HG03066 (cell line): ENCODE measurements at regions not wholly inside any gene's neighbourhood (a gene's known extent, or its start where the extent isn't known, plus 50 kb on each side); places are given as distances from the start of the nearest gene placed in this dataset.

Experiments used
- ATAC-seq: cut with Tn5 transposase; IDR thresholded peaks from one replicate; pipeline ENCODE4 v1.9.1; 2021; ENCODE audit warnings: low read depth; ENCODE audit not compliant: unreplicated experiment

DNA sequence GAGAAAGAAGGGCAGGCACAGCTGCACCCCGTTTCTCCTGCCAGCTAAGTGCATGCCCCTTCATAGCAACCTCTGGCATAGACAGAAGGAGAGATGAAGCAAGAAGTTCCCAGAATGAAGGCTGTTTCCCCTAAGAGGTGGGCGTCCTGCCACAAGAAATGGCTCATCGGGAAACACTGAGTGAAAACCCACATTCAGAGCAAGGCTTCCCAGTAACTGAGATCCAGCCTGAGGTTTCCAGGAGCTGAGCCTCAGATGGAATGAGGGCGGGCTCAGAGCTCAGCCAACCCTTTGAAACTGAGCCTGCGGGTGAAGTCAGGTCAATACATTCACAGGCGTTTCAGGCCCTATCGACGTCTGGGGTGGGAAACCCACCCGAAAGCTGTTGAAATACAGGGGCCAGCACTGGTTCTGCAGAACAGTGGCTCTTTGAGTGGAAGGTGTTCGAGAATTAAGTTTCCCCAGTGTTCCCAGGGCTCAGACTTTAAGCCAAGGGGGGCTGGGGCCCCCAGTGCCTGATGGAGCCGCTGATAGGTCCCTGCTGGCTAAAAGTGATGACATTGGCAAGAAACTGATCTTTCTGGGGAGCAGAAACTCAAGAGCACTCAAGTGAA, 510.2 kb downstream of the RPS24 start:
- no peak for ATAC-seq

DNA sequence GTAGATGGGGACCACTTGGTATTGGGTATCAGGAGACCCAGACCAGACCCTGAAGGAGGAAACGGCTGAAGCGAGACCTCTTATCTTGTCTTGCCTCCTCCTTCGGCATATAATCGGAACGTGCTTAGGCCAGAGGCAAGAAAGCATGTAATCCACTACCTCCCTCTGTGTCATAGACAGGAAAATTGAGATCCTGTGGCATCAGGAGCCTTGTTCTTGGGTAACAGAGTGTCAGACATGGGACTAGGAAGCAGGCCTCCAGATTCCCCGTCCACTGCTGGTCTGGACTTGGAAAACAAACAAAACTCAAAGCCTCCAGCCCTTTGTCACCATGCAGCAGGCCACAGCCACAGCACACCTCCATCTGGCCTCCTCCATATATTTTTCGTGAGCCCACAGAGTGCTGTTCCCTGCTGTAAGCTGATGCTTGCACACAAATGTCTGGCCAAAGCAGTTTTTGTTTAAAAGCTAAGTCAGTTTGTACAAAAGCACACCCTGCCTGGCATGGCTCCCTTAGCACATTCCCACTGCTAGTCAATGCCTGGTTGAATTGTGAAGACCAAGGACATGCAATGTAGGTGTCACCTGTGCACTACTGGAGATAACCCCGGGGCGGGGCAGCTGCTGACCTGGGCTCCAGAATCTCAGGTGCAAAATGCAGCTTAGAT, 510.9 kb downstream of the RPS24 start:
- ATAC-seq, result no peak

DNA sequence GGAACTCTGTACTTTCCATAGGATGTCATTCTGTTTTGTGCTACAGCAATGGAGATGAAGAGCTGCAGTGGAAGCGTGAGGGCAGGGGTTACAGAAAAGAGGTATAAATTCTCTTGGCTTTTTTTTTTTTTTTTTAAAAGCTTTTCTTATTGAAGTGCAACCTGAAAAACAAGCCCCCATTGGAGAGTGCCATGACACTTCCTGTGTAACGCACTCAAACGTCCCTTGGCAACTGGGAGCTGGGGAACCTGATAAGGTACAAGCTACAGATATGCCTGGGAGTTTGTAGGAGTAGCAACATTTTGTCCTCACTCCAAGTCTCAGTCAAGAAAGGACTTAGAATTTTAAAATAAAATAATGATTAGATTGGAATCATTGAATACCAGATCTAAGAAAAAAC, 512.1 kb downstream of the RPS24 start:
- ATAC-seq, result no peak

DNA sequence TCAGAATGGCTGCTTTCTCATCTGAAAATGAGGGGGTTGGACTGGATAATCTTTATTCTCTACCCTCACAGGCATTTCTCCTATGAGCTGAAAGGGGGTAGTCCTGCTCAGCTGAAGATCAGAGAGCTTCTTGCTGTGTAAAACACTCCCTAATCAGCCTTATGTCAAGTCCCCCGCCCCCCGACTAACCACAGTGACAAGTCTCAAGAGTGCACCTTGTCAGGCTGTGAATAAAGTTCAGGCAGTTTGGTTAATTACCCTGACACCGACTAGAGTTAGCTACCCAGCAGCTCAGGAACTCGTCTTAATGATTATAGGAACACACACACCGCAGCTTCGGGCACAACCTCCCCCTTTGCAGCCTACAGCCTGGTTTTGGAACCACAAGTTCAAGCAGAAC, 513.7 kb downstream of the RPS24 start:
- no peak for ATAC-seq

DNA sequence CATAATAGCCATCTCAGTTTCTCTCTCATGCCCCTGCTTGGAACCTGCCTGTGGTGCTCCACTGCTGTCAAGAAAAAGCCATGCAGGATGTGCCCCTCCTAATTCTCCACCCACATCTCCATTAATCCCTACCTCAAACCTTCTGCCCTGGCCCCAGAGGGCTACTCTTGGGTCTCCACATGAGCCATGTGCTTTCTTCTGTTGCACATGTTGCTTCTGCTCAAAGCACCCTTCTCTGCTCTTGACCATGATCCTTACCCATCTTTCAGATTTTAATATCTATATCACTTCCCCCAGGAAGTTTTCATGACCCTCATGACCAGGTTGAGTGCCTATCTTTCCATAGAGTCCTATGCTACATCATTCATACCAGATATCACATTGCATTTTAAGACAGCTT, 514.2 kb downstream of the RPS24 start:
- no peak for ATAC-seq

DNA sequence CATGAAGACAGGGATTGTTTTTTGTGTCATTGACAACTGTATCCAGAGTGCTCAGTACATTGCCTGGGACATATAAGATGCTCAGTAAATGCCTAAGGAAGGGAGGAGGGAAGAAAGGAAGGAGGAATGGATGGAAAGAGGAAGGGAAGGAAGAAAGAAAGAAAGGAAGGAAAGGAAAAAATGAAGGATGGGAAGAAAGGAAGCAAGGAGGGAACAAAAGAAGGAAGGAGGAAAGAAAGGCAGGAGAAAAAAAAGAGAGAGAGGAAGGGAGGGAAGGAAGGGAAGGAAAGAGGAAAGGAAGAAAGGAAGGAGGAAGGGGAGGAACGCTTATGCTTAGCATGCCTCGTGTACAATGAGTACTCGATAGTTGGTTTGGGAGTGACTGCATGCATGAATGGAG, 514.7 kb downstream of the RPS24 start:
- no peak for ATAC-seq

DNA sequence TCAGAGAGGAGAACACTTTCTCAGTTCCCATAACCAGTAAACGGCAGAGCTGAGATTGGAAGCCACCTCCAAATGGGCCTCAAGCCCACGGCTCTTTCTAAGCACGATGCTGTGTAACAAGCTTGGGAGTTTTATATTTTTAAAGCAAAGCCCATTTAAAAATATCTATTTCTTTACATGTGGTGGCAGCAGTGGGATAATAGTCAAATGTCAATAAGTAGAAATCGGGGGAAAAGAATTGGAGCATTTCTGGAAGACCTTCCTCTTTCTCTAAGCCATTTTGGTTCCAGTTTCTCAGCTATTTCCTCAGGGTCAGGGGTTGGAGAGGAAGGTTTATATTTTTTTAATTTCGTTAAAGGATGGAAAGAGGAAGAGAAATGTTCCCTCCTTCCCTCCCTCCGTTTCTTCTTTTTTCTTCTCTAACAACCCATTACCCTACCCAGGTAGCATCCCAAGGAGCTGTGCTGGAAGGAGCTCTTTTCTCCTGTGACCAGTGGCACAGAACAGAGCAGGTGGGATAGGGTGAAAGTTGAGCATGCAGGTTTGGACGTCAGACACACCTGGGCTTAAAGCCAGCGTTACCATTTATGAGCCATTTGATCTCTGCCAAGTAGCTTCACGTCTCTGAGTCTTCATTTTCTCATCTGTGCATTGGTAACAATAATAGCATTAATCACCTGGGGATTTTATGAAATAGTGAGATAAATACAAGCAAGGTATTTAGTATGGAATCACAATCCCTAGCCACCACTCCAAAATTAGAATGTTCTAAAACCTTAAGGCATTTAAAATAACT, 515.7 kb downstream of the RPS24 start:
- no peak for ATAC-seq

DNA sequence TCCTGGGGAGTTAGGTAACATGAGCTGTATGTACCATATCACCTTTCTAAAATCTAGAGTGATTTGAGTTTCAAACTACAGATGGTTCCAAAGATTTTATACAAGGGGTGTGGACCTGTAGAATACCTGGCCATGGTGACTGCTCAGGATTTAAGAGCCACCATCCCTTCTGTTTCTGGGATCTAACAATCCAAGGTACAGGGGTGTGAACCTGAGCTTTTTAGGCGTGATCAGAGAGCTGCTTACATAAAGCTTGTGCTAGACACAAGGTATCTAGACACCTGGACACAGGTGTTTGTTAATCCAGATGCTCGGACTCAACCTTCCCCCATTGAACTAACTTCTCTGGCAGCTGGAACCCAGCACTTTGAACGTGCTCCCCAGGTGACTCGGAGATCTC, 516.4 kb downstream of the RPS24 start:
- ATAC-seq, result no peak

DNA sequence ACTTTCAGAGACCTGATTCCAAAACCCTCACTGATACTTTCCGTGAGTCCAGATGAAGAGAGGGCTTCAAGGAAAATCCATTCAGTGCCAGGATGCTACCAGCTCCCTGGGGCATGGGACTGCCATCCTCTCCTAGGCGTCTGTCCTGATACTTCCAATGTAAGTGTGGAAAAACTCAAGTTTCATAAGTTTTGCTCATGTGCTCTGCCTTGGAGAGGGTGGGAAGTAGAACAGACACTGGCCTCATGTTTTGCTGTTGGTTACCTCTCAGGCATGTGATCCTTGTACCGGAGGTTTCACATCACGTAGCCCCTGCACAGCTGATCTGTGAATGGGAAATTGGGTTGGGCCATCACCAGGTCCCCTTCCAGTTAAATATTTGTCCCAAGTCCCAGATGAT, 517.1 kb downstream of the RPS24 start:
- no peak for ATAC-seq

DNA sequence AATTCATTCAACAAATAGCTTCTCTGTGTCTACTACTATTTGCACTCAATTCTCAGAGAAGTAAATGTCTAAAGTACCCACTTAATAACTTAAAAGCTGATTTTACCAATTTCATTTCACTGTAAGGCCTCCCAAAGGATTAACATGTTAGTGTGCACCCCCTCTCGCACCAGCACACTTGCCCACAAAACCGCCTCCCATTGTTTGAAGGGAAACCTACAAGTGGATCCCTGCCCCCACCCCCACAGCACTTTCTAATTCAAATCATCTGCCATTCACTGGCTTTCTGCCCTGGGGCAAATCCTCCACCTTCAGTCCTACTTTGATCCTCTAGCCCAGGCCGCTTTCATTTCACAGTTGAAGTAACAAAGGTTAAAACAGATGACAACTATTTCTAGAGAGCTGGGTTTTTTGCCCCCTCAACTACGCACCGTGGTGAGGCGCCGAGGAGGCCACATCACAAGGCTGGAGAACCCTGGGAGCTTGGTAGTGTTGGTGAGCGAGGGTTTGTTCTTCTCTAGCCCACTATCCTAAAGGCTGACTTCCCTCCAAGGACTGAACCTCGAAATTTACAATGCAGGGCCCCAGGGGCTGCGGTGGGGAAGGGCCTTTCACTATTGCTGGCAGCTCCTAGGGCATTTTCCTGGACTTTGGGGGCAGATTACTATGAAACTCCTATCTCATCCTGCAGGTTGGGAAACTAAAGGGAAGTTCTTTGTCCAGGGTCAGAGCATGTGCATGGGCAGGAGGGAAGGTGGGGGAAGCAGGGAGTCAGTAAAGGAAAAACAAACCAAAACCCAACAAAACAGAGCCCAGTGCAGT, 517.4 kb upstream of the ZMIZ1 start:
- no peak for ATAC-seq

DNA sequence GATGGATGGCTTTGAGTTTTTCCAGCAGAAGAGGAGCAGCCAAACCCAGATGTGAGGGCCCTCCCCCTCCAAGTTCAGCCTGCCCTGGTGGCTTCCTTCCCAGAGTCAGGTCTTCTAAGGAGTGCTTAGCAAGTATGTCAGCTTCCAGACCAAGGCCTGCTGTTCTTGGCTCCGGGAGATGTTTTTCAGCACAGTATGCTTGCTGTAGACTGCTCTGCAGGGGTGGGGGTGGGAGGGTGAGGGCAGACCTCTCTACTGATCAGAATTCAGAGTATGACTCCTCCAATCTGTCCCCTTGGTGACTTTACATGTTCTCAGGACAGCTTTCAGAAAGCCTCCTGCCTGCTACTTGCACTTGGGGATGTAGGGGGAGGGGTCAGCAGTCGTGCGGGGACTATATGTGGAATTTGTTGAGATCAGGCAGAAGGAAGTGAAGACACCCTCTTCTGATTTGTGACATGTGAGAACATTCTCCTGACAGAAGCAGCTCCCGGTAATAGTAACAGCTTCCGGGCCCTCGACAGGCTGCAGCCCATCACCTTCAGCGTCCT, 516.4 kb upstream of the ZMIZ1 start:
- no peak for ATAC-seq

DNA sequence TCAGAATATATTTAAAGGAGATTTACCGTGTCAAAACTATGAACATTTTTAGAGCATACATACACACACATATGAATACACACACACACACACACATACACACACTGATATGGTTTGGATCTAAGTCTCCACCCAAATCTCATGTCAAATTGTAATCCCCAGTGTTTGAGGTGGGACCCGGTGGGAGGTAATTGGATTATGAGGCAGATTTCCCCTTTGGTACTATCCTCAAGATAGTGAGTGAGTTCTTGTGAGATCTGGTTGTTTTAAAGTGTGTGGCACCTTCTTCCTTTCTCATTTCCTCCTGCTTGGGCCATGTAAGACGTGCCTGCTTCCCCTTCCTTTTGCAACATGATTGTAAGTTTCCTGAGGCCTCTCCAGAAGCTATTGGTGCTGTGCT, 515.0 kb upstream of the ZMIZ1 start:
- ATAC-seq, result no peak

DNA sequence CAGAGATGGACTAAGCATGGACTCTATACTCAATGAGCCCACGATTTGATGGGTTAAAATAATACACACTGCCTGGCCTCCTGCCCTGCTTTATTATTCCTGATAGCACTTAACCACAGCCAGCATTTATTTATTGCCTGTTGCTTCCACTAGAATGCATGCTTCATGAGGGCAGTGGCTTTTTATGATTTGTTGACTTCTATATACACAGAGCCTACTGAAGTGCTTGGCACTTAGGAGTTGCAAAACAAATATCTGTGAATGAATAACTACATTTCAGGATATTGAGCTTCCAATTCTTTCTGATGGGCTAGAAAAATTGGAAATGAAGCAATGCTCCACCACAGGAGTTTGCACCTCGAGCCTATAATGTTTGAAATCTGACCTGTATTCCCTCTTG, 513.6 kb upstream of the ZMIZ1 start:
- ATAC-seq, result no peak

DNA sequence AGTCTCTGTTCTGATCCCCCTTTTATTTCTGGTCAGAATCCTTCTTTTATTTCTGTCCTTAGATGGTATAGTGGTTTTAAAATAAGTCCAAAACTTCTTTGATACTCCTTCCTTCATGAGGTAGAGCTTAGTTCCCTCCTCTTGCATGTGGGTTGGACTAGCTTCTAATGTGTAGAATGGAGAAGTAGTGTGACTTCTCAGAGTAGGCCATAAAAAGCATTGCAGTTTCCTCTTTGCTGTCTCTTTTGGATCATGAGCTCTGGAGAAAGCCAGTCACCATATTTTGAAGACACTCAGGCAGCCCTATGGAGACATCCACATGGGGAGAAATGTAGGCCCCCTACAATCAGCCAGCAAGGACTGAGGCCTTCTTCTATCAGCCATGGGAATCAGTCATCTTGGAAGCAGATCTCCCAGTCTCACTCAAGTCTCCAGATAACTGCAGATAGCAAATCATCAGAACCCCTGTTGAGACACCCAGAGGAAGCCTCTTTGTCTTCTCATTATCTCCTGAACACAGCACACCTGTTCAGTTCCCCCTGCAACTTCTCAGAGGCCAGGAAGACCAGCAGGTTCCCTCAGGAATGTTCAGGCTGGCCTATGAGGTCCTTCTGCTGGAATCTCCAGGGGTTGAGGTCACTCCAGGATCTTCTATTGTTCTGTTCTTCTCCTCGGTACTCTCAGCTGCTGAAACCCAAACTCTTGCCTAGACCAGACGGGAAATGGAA, 511.9 kb upstream of the ZMIZ1 start:
- ATAC-seq, result no peak

DNA sequence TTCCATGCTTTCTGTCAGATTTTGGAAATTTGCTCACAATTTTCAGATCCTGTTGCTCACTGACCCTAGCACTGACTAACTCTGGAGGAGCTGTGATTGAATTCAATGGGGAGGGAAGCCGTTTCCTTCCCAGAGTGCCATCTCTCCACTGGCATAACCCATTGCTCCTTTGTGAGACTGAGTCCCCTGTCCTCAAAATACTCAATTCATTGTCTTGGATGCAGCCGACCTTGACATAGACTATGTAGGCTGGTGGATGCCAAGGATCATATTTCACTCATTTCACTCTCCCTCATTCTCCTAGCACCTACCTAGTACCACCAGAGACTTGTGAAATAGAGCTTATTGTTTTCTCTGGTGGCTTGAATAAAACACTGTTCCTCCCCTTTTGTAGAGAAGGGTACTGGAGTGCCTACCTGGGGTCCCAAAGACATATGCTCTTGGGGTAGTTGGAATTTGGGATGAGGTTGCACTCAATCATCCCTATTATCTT, 511.3 kb upstream of the ZMIZ1 start:
- ATAC-seq, result no peak

DNA sequence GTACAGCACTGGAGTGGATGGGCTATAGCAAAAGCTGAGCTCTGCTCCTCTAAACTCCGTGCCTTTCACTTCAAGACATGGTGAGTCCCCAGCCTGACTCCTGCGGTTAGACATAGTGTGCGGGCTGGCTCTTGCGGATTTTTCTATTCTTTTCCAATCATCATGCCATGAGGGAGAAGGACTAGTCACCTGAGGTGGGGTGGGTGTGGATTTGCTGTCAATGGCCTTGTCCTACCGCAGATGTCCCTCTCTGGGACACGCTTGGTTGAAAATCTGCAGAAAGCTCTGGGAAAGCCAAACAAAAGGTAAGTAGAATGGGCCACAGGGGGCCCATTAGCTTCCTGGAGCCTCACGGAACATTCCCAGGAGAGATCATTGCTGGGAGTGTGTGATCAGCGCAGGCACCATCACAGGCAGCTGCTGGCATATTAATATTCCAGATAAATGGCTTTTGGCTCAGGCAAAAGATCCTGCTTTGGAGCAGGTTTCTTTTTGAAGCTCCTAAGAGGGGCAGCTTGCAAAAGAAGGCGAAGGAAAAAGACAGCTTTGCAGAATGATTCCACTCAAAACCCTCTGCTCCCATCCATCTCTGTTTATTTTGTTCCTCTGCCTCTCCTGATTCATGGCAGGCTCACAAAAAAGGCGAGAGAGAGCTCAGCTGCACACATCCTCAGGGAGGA, 509.0 kb upstream of the ZMIZ1 start:
- no peak for ATAC-seq

DNA sequence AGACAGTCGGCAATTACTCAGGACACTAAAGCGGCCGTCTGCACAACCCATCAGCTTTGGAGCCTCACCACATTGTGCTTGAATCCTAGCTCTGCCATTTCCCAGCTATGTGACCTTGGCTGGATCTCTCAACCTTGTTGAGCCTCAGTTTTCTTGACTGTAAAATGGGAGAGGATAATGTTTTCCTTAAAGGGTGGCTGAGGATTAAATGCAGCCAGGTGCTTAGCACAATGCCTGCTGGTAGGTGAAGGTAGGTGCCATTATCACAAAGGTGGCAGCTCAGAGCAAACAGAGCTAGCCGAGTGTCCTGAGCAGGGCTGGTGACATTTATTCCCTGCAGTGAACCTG, 508.5 kb upstream of the ZMIZ1 start:
- ATAC-seq, result no peak

DNA sequence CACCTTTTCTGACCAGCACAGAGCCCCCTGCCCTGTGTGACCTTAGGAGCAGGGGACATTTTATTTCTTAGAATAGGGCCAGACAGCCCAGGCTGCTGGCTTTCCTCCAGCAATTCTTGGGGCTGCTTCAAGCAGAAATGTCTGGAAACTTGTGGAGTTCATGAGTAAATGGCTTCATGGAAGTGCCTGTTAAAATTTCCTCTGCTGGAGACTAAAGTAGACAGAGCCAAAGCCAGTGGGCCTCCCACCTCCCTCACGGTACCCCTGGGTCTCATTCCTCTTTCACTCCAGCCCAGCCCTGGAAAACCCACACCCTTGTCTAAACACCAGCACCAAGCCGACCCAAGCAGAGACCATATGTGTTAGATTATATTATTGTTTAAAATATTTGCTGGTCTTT, 505.5 kb upstream of the ZMIZ1 start:
- no peak for ATAC-seq

DNA sequence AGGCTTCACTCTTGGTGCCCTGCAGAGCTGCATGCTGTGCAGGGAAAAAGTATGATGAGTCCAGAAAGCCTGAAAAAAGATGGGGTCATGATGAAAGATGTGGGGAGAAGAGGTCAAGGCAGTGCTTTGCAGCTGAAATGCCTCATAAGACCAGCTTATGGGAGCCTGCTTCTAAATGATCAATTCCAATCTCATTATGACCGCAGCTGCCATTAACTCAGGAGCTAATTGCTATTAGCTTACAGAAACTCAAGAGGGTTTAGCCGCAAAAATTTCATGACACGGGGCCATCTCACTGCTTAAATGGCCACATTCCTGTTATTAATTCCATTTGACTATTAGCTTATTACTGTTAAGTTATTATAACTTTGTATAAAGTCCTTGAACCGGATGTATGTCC, 502.9 kb upstream of the ZMIZ1 start:
- no peak for ATAC-seq
